Transverse colon (tissue), 4 donors: ENCODE measurements at regions not wholly inside any gene's neighbourhood (a gene's known extent, or its start where the extent isn't known, plus 50 kb on each side); places are given as distances from the start of the nearest gene placed in this dataset.

Experiments
- EP300 ChIP-seq: sonication (generic); formaldehyde crosslinking; IDR thresholded peaks from one replicate; pipeline ENCODE4 v1.6.1; 2017; ENCODE audit warnings: antibody characterized with exemption, low read depth
- POLR2A ChIP-seq: fragments of 450-650 bp; IDR thresholded peaks from one replicate; pipeline ENCODE4 v1.6.1; 2016; ENCODE audit warnings: antibody characterized with exemption, mild to moderate bottlenecking, moderate library complexity
- POLR2AphosphoS5 ChIP-seq, 3 donors: sonication (generic); formaldehyde crosslinking; IDR thresholded peaks; one replicate each; pipeline ENCODE4 v1.6.1; 2016; ENCODE audit warnings: antibody characterized with exemption in 3 of 3
- TF ChIP-seq, protein P1 (sequence below), 5 experiments: fragments of 200-600 bp in 3 of 5; fragments of 450-650 bp in 2 of 5; sonication (generic) in 3 of 5; IDR thresholded peaks; 1 replicate in 2 of 5; 2 replicates in 3 of 5; pipeline ENCODE4 v1.5.1; 2016 to 2017; ENCODE audit warnings: antibody characterized with exemption in 5 of 5, inconsistent platforms in 3 of 5, mild to moderate bottlenecking in 2 of 5, moderate library complexity in 1 of 5

DNA sequence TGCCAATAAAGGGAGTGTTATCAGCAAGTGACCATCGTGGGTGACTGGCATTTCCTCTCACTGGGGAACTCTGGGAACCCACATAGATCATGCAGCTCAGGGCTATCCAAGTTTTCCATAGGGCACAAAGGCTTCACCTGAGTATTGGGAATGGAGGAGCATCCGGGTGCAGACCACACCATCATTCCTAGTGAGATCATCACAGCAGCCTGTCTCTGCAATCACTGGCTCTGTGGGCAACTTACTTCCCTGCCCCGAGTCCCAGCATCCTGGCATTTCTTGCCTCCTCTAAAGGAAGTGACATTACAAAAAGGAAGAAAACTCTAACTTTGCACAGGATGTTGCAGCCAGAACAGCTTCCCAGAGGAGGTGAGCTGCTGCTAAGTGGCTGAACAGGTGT is 80.6 kb upstream of the SHB start:
- TF ChIP-seq, protein P1, sequence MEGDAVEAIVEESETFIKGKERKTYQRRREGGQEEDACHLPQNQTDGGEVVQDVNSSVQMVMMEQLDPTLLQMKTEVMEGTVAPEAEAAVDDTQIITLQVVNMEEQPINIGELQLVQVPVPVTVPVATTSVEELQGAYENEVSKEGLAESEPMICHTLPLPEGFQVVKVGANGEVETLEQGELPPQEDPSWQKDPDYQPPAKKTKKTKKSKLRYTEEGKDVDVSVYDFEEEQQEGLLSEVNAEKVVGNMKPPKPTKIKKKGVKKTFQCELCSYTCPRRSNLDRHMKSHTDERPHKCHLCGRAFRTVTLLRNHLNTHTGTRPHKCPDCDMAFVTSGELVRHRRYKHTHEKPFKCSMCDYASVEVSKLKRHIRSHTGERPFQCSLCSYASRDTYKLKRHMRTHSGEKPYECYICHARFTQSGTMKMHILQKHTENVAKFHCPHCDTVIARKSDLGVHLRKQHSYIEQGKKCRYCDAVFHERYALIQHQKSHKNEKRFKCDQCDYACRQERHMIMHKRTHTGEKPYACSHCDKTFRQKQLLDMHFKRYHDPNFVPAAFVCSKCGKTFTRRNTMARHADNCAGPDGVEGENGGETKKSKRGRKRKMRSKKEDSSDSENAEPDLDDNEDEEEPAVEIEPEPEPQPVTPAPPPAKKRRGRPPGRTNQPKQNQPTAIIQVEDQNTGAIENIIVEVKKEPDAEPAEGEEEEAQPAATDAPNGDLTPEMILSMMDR (IDR thresholded peaks at IDR 0.05): no peak
- TF ChIP-seq EP300: no peak
- no peak for TF ChIP-seq POLR2AphosphoS5 (IDR thresholded peaks at IDR 0.05)
- no peak for TF ChIP-seq POLR2A
